ENCODE measurements at regions not wholly inside any gene's neighbourhood (a gene's known extent, or its start where the extent isn't known, plus 50 kb on each side); places are given as distances from the start of the nearest gene placed in this dataset.

DNA sequence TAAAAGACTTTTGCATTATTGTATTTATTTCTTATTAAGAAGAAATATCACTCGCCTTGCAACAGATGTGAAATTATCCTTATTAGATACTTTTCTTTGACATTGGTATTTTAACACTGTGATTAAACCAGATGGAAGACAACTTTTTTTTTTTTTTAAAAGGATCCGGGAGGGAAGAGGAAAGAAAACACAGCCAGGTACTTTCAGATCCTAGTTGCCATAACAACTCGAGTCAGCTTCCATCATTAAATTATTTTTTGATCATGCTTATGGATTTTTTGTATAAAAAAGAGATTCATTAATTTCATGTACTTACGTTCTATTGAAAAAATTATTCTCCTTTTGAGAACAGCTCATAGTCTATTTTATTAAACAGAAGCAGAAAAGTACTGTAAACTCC, 515.7 kb downstream of the TBC1D4 start:
- DNase-seq (ENCODE audit: low spot score): no peak

DNA sequence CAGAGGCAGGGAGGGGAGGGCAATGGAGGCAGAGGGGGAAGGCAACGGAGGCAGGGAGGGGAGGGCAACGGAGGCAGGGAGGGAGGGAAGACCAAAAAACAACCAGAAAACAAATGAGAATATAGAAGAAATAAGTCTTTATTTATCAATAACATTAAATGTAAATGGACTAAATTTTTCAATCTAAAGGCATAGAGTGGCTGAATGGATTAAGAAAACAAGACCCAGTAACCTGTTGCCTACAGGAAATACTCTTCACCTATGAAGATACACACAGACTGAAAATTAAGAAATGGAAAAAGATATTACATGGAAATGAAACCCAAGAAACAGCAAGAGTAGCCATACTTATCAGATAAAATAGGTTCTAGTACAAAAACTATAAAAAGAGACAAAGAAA, 536.3 kb downstream of the TBC1D4 start:
- DNase-seq (ENCODE audit: low spot score): no peak

DNA sequence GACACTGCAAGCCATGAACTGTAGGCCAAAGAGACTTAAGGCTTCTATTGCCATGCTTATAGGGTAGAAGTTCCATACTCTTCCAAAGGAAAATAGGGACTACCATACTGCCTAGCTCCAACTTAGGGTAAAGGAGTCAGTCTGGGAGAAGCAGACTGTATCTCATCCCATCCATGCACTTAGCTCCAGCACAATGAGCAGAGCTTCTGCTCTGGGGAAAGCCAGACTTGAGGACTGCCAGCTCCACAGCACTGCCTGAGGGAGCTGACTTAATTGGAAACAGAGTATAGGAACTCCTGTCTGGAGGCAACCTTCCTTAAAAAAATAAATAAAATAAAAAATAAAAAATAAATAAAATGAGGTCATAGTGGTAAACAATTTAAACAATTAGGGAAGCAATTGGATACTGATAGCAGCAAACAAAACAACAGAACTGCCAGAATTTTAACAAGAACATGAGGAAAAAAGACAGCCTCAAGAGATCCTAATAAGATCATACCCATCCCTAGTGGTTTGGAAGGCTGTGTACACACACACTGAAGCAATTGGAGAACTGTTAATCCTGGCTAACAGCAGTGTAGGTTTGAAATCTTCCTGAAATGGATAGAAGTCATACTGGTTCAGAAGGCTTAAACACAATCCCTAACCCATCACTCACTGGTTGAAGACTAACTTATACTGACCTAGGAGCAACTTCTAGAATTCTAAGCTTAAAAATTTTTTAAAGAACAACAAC, 550.1 kb downstream of the TBC1D4 start:
- no peak for DNase-seq (ENCODE audit: low spot score)

DNA sequence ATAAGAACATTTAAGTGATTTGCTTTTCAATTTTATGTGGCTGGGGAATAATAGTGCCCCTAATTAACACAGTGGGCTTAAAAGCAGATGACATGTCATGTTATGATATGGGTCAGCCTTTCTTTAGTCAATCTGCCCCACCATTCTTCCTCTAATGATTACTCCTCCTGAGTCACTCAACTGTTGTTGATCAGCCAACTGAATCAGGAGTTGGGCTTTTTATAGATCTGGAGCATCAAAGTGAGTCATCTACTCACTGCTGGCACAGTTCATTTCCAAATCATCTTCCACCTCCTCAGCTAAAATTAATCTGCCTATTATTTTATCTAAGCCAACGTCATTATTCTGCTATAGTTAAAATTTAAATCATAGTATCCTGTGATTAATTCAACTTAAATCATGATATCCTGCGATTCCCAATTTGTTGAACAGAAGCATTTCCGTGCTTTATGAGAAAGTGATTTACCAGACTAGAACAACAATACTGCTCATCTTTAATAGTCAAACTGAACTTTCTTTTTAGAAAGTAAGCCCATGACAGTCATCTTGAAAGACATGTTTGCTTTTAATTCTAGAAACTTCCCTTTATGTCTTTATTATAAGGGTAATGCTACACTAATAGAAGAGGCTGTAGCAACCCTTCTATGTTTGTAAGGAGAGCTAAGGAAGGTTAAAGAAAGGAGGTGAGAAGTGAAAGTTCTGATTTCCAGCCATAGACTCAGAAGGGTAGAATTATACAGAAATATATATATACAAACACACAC, 551.4 kb downstream of the TBC1D4 start:
- DNase-seq (ENCODE audit: low spot score): no peak

DNA sequence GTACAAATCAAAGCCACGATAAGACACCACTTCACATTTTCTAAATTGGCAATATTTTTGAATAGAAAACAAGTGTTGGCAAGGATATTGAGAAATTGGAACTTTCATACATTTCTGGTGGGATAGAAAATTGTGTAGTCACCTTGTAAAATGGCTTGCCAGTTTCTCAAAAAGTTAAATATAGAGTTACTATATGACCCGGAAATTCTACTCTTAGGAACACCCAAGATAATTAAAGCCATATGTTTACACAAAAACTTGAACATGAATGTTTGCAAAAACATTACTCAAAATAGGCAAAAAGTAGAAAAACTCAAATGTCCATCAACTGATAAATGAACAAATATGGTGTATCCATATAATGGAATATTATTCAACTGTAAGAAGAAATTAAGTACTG, 552.5 kb downstream of the TBC1D4 start:
- no peak for DNase-seq (ENCODE audit: low spot score)

DNA sequence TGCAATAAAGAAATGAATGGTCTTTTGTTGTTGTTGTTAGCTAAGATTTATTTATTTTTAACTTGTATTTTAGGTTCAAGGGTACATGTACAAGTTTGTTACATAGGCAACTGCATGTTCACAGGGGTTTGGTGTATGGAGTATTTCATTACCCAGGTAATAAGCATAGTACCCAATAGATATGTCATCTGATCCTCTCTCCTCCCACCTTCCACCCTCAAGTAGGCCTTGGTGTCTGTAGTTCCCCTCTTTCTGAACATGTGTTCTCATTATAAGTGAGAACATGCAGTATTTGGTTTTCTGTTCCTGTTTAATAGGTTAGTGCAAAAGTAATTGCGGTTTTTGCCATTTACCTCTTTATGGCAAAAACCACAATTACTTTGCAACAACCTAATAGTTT, 554.1 kb downstream of the TBC1D4 start:
- DNase-seq (ENCODE audit: low spot score): no peak

DNA sequence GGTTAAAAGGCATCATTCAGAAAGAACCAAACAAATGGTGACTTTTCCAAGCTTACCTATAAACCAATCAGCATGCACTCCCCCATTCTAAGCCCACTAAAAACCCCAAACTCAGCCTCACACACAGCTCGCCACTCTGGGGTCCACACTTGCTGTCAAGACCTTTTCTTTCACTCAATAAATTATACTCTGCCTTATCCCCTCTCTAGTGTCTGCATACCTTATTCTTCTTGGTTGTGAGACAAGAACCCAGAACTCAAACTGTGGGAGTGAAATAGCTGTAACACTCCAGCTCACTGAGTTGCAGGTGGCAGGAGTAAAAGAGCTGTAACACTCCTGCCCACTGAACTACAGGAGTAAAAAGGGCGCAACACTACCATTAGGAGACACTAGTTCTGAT, 559.0 kb downstream of the TBC1D4 start:
- DNase-seq (ENCODE audit: low spot score): no peak

- DNase-seq (ENCODE audit: low spot score): no peak
Observed at GRCh38 chr13:74921326-74921725, 560.6 kb downstream of the TBC1D4 start.

GRCh38 chr13:74920920-74921319, 561.0 kb downstream of the TBC1D4 start:
- no peak for DNase-seq (ENCODE audit: low spot score)

- DNase-seq (ENCODE audit: low spot score): no peak
Observed at GRCh38 chr13:74920361-74920760, 561.6 kb downstream of the TBC1D4 start.

- no peak for DNase-seq (ENCODE audit: low spot score)
Observed at GRCh38 chr13:74919914-74920313, 562.1 kb downstream of the TBC1D4 start.

- no peak for DNase-seq (ENCODE audit: low spot score)
Observed at GRCh38 chr13:74912898-74913297, 569.1 kb downstream of the TBC1D4 start.

DNA sequence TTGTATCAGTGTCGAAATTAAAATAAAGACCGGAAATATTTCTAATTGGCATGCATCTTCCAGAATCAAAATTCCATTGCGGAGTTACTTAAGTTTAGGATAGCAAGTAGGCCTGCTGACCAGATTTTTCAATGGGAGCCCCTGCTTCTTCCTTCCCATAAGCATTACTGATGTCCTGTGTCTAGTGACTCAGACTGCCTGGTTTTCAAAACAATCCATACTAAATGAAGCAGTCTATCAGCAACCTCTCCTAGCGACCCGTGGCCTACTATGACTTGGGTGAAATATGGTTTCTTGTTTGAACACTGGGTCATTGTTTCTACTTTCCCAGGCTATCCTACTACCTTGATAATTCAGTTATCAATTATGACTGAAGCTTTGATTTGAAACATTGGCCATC, 571.6 kb downstream of the TBC1D4 start:
- no peak for DNase-seq (ENCODE audit: low spot score)

GRCh38 chr13:74907788-74908187, 574.2 kb downstream of the TBC1D4 start:
- DNase-seq (ENCODE audit: low spot score): no peak

DNA sequence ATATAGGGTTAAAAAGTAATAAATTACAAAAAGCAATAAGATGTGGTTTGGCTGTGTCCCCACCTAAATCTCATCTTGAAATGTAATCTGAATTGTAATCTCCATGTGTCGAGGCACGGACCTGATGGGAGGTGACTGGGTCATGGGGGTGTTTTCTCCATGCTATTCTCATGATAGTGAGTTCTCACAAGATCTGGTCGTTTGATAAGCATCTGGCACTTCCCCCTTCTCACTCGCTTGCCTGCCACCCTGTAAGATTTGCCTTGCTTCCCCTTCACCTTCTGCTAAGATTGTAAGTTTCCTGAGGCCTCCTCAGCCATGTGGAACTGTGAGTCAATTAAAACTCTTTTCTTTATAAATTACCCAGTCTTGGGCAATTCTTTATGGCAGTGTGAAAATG, 577.4 kb downstream of the TBC1D4 start:
- no peak for DNase-seq (ENCODE audit: low spot score)

GRCh38 chr13:74895042-74895796, 586.8 kb downstream of the TBC1D4 start:
- no peak for DNase-seq (ENCODE audit: low spot score)

DNA sequence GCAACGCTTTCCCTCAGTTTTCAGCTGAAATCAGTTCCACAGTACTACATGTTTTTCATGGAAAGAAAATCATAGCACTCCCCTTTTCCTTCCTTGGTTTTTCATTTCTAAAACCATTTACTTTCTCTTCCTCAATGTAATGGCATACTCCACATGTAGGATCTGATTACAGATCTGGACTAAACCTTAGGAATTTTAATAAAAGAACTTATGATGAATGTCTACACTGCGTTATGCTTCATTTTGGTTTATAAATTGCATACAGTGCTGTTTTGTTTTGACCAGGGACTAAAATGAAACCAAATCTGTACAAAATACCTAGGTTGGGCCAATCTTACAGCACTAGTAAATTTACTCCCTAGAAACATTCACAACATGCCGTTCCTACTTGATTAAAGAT, 589.9 kb downstream of the TBC1D4 start:
- no peak for DNase-seq (ENCODE audit: low spot score)

DNA sequence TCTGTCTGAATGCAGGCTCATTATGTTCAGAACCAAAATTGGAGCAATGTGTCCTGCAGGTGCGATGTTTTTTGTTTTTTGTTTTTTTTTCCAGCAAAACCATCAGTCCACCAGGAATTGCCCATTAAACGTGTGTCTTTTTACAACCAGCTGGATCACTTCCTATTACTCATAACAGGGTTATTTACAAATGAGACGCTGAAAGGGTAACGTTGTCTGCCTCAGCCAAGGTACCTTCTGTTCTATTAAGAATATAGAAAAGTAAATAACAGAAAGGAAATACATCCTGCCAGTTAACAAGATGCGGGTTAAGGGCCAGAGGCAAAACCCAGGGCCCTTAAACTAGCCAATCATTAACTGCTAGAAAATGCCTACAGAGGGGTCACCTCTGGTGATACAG, 590.4 kb downstream of the TBC1D4 start:
- DNase-seq (ENCODE audit: low spot score): no peak

DNA sequence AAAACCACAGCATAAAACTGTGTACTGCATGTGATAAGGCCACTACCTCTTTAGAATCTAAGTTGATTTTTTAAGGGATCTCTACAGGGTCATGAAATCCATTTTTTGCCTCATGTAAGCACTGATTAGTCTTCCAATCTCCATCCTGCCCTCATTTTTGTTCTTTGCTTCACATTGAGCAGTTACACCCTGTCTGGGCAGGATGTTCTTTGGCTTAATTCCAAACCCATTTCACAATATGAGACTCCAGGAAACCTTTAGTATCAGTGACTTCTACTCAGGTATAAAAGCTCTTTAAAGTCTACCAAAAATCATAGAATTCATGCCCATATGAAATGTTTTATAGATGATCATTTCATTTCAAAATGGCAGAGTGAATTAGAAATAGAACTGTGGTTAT, 592.6 kb downstream of the TBC1D4 start:
- no peak for DNase-seq (ENCODE audit: low spot score)

GRCh38 chr13:74886502-74886901, 595.5 kb downstream of the TBC1D4 start:
- DNase-seq (ENCODE audit: low spot score): no peak

DNA sequence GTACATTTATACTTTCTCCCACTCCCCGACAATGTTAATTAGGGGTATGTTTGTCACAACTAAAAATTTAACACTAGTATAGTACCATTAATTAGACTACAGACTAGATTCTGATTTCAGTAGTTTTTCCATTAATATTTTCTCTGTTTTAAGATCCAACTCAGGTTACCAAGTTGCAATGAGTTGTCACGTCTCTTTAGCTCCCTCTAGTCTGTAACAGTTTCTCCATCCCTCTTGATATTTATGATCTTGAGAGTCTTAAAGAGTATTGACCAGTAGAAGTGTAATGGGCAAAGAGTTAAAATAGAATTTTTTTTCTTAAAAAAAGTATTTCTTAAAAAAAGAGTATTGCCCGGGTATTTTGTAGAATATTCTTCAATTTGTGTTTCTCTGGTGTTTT, 598.1 kb downstream of the TBC1D4 start:
- no peak for DNase-seq (ENCODE audit: low spot score)

GRCh38 chr13:74871369-74872070, 610.4 kb downstream of the TBC1D4 start:
- no peak for DNase-seq (ENCODE audit: low spot score)

Measured in hematopoietic multipotent progenitor cell treated with erythropoietin and hydrocortisone succinate and interleukin-3 and kit ligand, for 17 days (in vitro differentiated cells).